GM21367 (cell line): ENCODE measurements at regions not wholly inside any gene's neighbourhood (a gene's known extent, or its start where the extent isn't known, plus 50 kb on each side); places are given as distances from the start of the nearest gene placed in this dataset.

Experiments used
- ATAC-seq: cut with Tn5 transposase; IDR thresholded peaks from one replicate; pipeline ENCODE4 v1.9.1; 2021; ENCODE audit not compliant: unreplicated experiment

DNA sequence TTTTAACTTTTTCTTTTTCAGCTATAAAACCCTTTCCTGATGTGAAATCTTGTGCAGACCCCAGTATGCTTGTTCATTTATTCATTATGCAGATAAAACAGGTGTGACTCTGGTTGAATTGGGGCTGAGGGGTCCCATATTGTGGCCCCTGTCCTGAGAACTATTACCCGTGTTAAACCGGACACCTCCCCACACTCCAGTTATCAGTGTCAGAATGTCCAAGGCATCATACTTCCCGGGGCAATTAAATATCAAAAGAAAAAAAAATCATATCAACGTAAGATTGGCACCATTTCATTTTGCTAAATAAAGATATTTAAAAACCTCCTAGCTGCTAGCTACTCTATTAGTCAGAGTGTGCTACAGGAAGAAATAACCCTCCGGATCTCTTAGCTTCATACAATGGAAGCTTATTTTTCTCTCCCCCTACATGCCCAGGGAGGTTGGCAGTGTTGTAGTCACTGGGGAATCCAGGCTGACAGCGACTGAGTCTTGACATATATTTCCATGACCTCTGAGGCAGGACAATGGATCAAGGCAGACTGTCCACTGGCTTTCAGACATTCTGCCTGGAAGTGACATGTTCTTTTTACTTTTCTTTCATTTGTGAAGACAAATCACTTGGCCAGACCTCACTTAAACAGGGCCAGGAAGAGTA lies 170.0 kb downstream of the SEC61B start:
- no peak for ATAC-seq

DNA sequence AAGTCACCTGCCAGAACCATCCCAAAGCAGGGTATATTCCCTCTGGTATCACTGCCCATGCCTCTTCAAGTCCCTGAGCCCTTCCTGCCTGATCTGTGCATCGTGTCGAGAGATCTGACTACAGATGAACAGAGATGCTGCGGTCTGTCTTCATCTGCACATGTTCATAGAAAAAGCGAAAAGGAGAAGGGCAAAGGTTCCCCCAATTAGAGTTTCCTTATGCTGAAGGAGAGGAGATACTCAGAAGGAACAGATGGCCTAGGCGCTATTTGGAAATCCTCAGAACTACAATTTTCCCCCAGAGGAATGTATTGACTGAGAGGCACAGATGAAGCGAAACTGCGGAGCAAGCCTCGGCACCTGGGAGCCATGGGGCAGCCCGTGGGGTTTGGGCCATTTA lies 170.9 kb downstream of the SEC61B start:
- no peak for ATAC-seq

DNA sequence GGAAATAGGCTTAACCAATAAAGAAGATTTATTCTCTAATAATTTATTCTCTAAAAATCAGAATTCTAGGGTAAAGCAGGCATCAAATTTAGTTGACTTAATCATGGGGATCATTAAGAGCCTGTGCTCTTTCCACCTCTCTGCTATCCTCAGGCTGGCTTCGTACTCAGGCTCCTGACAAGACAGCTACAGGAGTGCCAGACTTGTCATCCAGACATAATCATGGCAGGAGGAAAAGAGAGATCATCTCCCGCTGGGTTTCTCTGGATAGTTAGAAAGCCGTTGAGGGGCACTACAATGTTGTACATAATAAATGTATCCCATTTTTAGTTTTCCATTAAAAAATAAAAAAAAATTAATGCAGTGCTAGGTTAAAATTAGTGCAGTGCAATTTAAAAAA lies 171.9 kb downstream of the SEC61B start:
- no peak for ATAC-seq

DNA sequence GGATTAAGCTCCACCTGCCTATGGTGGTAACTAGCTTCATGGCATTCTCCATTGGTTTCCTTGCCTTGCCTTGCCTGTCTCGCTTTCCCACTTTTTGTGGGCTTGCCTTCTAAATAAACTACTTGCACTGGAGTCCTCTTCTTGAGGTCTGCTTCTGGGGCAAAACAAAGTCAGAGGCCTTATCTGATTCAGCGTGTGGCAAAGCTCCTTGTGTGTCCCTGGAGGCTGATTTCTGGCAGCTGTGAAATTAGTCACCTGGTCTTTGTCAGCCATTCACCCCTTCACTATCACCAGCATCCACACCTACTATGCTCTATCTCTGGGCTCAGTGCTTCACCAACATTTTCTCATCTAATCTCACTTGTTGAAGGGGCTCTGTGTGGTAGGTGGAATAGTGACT lies 176.2 kb downstream of the SEC61B start:
- no peak for ATAC-seq

DNA sequence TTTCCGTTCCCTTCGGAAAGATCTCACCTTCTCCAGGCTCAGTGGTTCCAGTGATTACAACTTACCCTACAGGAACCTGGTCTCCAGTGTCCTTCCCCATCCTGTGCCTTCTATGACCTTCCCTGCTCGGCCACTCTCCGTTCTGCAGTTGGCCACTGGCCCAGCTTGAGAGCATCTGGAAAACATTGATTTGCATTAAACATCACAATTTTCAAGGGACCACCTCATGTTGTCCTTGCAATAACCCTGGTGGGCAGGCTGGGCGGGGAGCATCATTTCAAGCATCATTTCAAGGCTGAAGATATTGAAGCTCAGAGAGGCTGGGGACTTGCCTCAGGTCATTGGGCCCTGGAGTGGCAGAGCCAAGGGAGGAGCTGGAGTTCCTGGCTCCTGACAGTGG lies 177.4 kb downstream of the SEC61B start:
- ATAC-seq, result no peak

DNA sequence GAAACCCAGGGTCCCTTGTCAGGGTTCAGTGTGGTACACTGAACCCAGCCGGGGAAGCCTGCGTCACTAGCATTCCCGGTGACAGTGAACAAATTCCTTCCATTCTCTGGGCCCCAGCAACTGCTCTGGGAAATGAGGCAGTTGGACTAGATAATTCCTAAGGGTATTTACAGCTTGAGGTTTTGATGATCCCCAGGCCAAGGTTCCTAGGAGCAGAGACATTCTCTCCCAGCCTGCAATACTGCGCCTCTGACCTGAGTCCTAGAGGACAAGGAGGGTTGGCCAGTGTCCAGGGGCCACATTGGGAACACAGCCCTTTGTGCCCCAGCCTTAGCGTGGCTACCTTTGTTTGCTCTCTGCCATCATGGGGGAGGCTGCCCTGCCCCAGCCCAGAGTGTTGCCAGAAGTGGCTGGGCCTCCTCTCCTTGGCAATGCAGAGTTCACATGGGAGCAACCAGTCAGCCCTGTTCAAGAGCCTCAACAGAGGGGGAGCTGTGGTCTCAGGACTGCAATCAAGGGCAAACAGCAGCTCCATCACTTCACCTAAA lies 178.2 kb downstream of the SEC61B start:
- ATAC-seq, result no peak

DNA sequence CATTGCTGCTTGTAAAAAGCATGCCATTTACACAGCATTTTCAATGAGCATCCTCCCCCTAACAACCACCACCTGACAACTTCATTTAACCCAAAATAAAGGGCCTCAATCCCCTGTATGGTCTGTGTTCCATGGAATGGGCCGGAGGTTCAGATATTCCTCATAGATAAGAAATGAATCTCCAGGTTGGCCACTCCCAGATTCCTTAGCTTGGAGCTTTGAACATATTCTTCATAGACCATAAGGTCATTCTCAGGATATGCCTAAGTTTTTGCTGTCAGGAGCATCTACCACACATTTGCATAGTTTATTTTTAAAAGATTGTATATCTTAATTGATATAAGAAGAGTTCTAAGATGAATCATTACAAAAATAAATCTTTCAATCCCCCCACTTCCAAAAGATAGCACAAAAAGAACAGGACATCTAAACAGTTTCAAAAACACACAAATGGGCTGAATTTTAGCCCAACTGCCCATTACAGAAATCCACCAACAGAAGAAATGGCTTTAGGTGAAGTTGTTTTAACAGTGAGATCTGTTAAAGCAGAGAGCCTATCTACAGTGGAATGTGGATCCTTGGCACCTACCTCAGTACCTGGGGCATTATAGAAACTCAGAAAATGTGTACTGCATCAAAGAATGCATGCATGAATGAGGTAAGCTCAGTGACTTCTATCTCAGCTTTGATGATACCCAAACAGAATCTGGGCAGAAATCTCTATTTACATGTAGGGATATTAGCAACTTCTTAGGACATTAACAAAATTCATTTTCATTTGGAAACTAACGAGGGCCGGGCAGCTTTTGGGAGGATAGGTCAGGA lies 179.8 kb downstream of the SEC61B start:
- no peak for ATAC-seq

DNA sequence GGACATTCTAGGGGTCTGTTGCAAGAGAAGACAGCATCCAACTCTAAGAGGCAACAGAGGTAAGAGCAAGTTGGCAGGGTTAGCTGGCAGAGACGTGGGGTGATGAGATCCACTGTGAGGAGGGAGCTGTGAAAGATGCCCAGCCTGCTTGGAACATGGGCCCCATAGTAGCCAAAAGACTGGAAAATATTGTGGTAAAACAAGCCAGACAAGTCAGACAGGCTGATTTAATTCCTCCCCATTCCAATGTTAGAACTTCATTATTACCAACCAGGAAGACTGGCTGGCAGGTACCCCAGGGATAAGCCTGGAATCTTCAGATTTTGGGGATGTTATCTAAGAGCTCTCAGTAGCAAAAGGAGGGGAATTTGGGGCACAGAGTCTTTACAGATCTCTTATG lies 181.3 kb downstream of the SEC61B start:
- ATAC-seq, result no peak

DNA sequence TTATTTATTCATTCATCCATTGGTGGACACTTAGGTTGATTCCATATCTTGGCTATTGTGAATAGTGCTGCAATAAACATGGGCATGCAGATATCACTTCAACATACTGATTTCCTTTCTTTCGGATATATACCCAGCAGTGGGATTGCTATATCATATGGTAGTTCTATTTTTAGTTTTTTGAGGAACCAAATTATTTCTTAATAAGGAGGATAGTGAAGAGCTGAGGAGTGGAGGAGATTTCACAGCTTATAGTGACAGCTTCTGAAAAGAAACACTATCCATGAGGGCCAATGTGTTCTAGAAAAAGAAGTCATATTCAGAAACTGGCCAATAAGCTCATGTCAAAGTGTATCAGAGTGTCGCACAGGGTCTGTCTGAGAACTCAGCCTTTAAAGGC lies 183.3 kb downstream of the SEC61B start:
- ATAC-seq, result no peak

DNA sequence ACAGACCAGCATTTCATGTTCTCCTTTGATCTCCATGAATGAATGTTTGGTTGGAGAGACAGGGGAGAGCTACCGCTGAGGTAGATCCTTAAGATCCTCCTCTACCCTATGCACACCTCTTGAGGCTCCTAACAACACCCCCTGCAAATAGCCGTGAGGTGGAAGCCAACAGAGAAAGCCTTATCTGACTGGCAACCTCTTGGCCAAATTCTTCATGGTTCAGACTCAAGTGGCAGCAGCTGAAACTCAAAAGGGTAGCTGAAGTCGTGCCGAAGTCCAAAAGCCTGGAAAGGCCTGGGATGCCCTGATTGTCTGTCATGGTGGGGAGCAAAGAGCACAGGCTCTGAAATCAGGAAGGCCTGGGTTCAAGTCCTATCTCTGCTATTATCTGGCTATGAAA lies 184.9 kb downstream of the SEC61B start:
- ATAC-seq, result no peak

DNA sequence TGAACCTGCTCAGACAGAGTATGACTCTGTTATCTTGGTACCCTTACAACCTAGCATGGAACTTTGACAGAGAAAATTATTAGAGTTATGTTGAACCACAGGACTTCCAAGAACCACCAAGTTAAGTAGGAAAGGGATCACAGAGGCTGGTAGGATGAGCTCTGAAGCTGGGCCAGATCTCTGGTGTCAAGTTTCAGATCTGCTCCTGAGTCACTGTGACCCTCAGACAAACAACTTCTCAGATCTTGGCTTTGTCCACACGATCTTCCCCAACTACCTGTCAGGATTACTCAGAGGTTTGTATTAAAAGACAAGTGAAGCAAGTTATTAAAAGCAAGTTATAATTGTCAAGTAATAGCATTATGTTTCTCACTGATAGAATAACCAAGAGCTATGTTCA lies 189.0 kb downstream of the SEC61B start:
- ATAC-seq, result no peak

DNA sequence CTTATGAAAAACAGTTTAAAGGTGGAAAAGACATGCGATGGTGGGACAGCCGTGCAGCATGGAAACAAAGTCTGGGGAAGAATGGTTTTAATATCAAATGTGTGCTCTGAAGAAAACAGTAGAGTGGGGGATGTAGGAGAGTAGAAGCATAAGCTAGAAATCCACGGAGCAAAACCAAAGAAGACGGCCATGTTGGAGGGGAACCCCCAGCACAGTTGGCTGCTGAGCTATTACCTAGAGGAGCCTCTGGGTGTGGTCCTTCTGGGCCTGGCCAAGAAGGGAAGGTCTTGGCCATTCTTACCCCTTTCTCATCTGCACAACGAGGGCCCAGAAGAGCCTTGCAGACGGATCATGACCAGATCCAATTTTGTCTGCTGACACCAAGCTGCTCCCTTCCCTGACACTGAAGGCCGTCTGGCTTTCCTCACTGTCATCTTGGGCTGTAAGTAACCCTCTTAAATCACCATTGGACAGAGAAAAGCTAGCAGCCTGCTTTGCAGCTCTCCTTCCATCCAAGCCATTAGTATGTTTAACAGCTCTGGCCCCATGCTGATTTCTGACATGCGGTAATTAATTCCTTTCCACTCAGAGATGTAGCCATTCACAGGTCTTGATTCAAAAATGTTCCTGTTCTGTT lies 189.5 kb downstream of the SEC61B start:
- ATAC-seq, result no peak

DNA sequence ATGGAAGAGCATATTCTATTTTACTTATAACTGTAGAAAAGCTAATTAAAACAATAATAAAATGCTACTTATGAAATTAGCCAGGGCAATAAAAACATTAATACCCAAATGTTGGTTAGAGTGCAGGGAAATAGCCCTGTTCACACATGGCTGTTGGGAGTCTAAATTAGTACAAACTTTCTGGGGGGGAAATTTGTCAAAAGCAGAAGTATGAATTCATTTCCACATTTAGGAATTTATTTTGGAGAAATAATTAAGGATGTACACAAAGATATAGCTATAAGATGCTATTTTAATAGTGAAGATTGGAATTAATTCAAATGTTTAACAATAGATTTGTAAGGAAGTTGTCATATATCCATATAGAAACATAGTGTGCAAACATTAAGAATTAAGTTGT lies 190.5 kb downstream of the SEC61B start:
- no peak for ATAC-seq

DNA sequence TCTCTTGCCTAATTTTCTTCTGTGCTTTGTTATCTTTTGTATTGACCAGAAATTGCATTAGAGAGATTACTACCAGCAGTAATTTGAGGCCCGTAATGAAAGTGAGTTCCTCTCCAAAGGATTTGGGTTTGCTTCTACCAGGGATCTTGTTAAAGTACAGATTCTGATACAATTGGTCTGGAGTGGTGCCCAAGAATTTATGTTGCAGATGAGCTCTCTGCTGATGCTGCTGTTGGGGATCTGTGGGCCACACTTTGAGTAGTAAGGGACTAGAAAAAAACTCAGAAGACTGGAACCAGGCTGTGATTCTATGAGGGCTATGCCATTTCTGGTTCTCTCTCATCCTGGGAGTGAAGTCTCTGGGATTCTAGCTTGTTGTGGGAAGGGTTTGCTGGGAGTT lies 192.2 kb downstream of the SEC61B start:
- ATAC-seq, result no peak

DNA sequence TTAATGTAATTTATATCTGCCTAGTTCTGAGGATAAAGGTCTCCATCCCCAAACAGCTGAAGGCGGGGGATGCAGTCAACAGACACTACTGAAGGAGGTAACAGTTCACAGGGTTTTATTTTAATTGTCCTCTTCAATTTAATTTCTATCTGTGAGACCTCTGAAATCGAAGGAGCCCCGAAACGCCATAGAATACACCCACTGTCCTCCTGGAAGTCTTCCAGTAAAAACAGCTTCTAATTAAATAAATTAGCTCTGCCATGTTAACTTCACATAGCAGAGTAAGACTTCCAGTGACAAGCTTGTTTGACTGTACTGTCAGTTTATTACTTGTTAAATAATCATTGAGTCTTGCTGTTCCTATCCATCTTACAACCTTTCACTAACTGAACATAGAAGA lies 193.5 kb downstream of the SEC61B start:
- no peak for ATAC-seq

DNA sequence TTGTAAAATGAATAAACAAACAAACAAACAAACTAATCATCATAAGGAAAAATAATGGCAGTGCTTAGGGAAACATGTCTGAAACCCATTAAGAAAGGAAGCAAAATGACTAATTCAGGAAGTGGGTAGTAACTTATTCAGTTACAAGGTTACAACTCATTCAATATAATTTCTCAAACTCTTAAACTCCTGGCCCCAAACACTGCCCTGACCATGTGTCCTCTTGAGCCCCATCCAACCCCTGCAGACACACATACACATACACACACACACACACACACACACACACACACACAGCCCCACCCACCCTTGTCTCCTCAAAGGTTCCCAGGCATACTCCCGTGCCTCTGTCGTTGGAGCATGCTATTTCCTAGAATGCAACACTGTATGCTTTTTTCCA lies 193.9 kb downstream of the SEC61B start:
- no peak for ATAC-seq

DNA sequence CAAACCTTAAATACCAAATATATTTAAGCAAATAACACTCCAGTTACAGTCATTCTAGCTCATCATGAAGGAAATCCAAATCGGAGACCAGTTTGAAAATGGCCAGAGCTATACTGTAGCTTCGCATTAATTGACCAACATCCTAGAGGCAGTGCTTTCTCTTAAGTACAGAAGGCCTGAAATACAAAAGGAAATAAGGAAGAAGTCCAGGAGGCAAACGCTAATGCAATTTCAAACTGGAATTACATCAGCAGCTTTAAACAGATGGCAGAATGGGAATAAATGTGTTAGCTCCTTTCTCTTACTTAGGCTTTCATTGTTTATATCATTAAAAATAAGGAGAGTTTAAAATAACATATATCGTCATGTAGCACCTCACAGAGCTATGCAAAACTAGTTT lies 197.0 kb downstream of the SEC61B start:
- no peak for ATAC-seq

DNA sequence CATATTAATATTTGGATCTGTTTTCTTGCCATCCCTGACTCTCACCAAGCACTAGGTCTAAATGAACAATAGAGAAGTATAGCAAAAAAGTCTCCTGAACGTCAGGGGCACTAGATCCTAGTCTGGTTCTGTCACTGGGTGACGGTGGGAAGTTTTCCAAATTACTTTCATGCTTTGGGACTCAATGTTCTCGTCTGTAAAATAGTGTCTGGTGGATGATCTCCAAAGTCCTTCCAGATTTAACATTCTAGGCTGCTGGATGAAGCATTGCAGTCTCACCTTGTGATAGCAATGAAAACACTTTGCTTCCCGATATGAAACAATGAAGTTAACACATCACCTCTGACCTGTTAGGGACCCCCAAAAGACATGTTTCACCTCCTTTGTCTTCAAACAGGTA lies 199.3 kb downstream of the SEC61B start:
- ATAC-seq, result no peak

DNA sequence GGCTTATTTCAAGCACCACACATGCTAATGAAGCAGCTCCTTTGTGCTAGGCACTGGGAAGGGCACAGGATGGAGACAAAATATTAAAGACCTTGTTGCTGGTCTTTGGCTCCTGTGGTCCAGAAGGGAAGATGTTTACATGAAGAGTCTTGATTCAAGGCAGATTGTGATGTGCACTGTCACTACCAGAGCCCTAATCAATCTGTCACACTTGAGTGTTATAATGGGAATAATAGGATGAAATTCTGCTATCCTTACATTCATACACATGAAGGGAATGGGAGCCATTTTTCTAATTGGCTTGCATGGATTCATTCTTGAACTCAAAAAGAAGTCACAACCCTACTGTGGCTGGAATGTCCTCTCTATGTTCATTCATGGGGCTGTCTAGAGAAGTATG lies 203.0 kb downstream of the SEC61B start:
- no peak for ATAC-seq

DNA sequence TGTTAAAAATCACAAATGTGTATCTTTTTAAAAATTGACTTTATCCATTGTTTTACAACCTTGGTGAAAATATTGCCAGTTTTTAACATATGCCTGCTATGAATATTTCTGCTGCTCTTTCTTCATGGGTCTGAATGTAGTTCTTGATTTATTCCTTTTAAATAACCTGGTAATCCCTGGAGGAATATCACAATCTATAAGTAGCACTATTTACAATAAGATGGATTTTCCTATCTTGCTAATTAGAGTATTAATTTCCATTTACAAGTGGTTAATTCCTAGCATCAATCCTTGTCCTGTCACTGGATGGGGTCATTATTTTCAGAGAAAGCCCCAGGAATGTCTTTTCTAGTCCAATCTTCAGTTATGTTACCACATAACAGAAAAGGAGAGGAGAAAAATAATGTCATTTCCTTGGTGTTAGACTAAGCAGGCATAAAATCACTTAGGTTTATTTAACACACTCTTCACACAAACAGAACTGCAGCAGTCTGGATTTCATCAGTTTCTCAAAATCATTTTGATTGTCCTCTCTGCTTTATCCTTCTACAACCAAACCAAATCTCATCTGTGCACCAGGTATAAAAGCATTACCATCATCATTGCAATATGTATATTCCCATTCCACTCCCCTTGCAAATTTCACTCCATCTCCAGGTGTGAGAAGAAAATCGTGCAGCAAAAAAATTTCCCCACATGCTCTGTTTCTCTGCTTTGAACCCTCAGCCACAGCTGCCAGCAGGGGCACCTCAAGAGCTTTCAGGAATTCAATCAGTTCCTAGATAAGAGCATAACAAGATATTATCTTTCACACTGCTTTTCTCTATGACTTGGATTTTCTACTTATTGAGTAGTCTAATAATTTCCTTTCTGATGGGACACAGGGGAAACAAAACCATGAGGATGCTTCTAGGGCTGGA lies 204.1 kb downstream of the SEC61B start:
- ATAC-seq, result no peak

DNA sequence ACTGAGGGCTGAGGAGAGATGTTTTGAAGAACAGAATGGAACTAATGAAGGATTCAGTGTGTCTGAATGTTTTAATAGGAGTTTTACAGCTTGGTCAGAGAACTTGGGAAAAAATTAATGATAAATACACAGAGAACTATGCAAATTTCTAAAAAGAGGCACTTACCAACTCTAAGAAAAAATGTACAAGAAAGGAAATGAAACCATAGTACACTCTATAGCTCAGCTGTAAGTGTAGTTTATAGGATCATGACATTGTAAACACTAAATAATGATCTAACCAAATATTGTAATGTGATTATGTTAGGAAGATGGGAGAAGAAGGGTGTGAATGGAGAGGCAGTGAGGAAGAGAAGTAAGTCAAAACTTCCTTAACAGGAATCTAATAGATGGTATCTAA lies 205.2 kb downstream of the SEC61B start:
- ATAC-seq, result no peak
